SW 1271 (cell line): ENCODE measurements at regions not wholly inside any gene's neighbourhood (a gene's known extent, or its start where the extent isn't known, plus 50 kb on each side); places are given as distances from the start of the nearest gene placed in this dataset.

Experiments
- DNase-seq, 2 experiments: peaks; one replicate each; lab custom pipeline; 2025; lab: John Stamatoyannopoulos, UW

DNA sequence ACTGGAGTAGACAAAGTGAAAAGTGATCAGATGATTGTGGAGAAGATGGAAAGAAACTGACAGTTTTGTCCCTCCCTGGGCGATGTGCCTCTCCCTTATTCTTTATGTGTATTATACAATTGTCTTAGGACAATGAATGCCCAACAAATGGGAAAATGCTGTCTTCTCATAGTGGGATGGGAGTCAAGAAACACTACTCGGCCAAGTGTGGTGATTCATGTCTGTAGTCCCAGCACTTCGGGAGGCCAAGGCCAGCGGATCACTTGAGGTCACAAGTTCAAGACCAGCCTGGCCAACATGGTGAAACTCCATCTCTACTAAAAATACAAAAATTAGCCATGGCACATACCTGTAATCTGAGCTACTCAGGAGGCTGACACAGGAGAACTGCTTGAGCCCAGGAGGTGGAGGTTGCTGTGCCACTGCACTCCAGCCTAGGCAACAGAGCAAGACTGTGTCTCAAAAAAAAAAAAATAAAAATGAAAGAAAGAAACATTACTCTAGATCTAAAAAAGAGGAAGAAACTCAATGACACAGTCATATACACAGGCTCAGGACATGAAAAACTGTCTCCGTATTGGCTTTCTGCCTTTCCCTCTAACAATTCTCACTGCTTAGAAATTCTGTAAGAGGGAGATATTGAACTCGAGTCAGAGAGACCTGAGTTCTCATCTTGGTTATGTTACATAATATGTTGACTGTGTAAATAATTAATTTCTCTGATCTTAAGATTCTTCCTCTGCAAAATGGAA is 67.9 kb upstream of the TARS1 start:
- DNase-seq: no peak

GRCh38 chr5:33375900-33376299 is 64.9 kb upstream of the TARS1 start:
- no peak for DNase-seq

DNA sequence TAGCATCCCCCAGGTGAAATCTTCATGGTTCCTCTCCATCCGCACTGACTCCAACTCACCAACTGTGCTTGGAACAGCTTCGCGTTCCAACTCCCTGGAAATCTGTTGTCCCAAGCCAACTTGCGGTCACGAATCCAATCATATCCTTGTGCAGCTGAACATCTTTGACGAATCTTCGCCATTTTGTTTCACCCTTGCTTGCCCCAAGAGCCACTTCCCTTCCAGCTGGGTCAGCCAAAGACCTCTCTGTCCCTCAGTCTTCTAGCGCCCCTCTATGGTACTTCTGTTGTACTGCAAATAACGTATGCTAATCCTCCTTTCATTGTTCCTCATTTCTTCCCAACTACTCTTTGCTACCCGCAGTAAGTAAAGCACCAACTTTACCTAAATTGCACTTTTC is 61.0 kb upstream of the TARS1 start:
- peak in 1 of 2 experiments; percentile 17 for DNase-seq

- no peak for DNase-seq
These were observed 59.5 kb upstream of the TARS1 start for GRCh38 chr5:33381243-33381642.
